HEK293 (cell line): ENCODE measurements at regions not wholly inside any gene's neighbourhood (a gene's known extent, or its start where the extent isn't known, plus 50 kb on each side); places are given as distances from the start of the nearest gene placed in this dataset.

Source experiments
- CTCF ChIA-PET: fragments of 350-600 bp; formaldehyde crosslinking; extraction: SDS; loops from one replicate; lab custom pipeline; 2021; ENCODE audit warnings: antibody characterized with exemption; lab: Yijun Ruan, JAX
- POLR2A ChIA-PET: fragments of 300-600 bp; formaldehyde crosslinking; extraction: SDS; loops from one replicate; lab custom pipeline; 2020; ENCODE audit warnings: antibody characterized with exemption, inconsistent platforms; lab: Yijun Ruan, JAX
- H3K27ac ChIP-seq: fragments of 200-500 bp; sonication (Bioruptor generic); 2 replicates; pipeline ENCODE4 v1.5.1; 2014; ENCODE audit warnings: low read depth, low read length, control low read depth, inconsistent platforms; ENCODE audit errors: extremely low read depth
- H3K36me3 ChIP-seq, 2 experiments: fragments of 200-500 bp in 1 of 2; sonication (Bioruptor generic) in 1 of 2; 1 replicate in 1 of 2; 2 replicates in 1 of 2; pipeline ENCODE4 v1.5.1; 2014 to 2017; ENCODE audit warnings: inconsistent platforms in 2 of 2, low read length in 2 of 2; ENCODE audit not compliant: control insufficient read depth in 2 of 2, insufficient read depth in 1 of 2
- H3K4me1 ChIP-seq: fragments of 200-500 bp; sonication (Bioruptor generic); 2 replicates; pipeline ENCODE4 v1.5.1; 2014; ENCODE audit warnings: mild to moderate bottlenecking, low read length, inconsistent platforms; ENCODE audit not compliant: control insufficient read depth, insufficient read depth
- H3K4me3 ChIP-seq: 2 replicates; pipeline ENCODE4 v1.5.1; 2011; ENCODE audit warnings: low read depth, mild to moderate bottlenecking, control low read depth, low read length, moderate library complexity
- H3K9me3 ChIP-seq: fragments of 200-500 bp; sonication (Bioruptor generic); 2 replicates; pipeline ENCODE4 v1.5.1; 2014; ENCODE audit warnings: low read depth, low read length, inconsistent platforms; ENCODE audit not compliant: control insufficient read depth, insufficient read depth
- AEBP2 ChIP-seq: fragments of 450-650 bp; formaldehyde crosslinking; IDR thresholded peaks from 2 replicates; pipeline ENCODE4 v1.5.1; 2016; ENCODE audit warnings: missing biosample characterization, missing genetic modification characterization, borderline replicate concordance
- GLIS2 ChIP-seq: fragments of 450-650 bp; formaldehyde crosslinking; IDR thresholded peaks from 2 replicates; pipeline ENCODE4 v1.5.1; 2016; ENCODE audit warnings: missing biosample characterization, missing genetic modification characterization
- KLF1 ChIP-seq: fragments of 450-650 bp; formaldehyde crosslinking; IDR thresholded peaks from 2 replicates; pipeline ENCODE4 v1.5.1; 2016; ENCODE audit warnings: missing biosample characterization, missing genetic modification characterization
- OSR2 ChIP-seq: fragments of 450-650 bp; formaldehyde crosslinking; IDR thresholded peaks from 2 replicates; pipeline ENCODE4 v1.5.1; 2016; ENCODE audit warnings: missing biosample characterization, missing genetic modification characterization
- RBAK ChIP-seq: fragments of 450-650 bp; formaldehyde crosslinking; IDR thresholded peaks from 2 replicates; pipeline ENCODE4 v1.5.1; 2016; ENCODE audit warnings: missing biosample characterization, missing genetic modification characterization
- SETDB1 ChIP-seq: IDR thresholded peaks from one replicate; pipeline ENCODE4 v1.6.1; 2017; ENCODE audit warnings: mild to moderate bottlenecking, low read length, moderate library complexity, mixed read lengths; ENCODE audit not compliant: insufficient read length
- SP3 ChIP-seq: fragments of 450-650 bp; formaldehyde crosslinking; IDR thresholded peaks from 2 replicates; pipeline ENCODE4 v1.5.1; 2016; ENCODE audit warnings: missing biosample characterization, missing genetic modification characterization
- ZNF133 ChIP-seq: fragments of 450-650 bp; formaldehyde crosslinking; IDR thresholded peaks from 2 replicates; pipeline ENCODE4 v1.5.1; 2016; ENCODE audit warnings: missing biosample characterization, missing genetic modification characterization
- ZNF157 ChIP-seq: fragments of 450-650 bp; formaldehyde crosslinking; IDR thresholded peaks from 2 replicates; pipeline ENCODE4 v1.5.1; 2016; ENCODE audit warnings: missing biosample characterization, missing genetic modification characterization
- ZNF174 ChIP-seq: fragments of 450-650 bp; formaldehyde crosslinking; IDR thresholded peaks from 2 replicates; pipeline ENCODE4 v1.5.0; 2017; ENCODE audit warnings: missing biosample characterization, mild to moderate bottlenecking, missing genetic modification characterization
- ZNF19 ChIP-seq: fragments of 450-650 bp; formaldehyde crosslinking; IDR thresholded peaks from 2 replicates; pipeline ENCODE4; 2016; ENCODE audit warnings: missing biosample characterization, missing genetic modification characterization, low read depth
- ZNF221 ChIP-seq: fragments of 450-650 bp; formaldehyde crosslinking; IDR thresholded peaks from 2 replicates; pipeline ENCODE4 v1.5.1; 2017; ENCODE audit warnings: missing biosample characterization, missing genetic modification characterization, borderline replicate concordance
- ZNF341 ChIP-seq: fragments of 450-650 bp; formaldehyde crosslinking; IDR thresholded peaks from 2 replicates; pipeline ENCODE4; 2016; ENCODE audit warnings: low read depth, missing biosample characterization, missing genetic modification characterization
- ZNF350 ChIP-seq: fragments of 450-650 bp; formaldehyde crosslinking; IDR thresholded peaks from 2 replicates; pipeline ENCODE4 v1.5.0; 2017; ENCODE audit warnings: missing biosample characterization, mild to moderate bottlenecking, missing genetic modification characterization
- ZNF426 ChIP-seq: fragments of 450-650 bp; formaldehyde crosslinking; IDR thresholded peaks from 2 replicates; pipeline ENCODE4 v1.5.1; 2017; ENCODE audit warnings: missing biosample characterization, missing genetic modification characterization, mild to moderate bottlenecking, inconsistent platforms, moderate library complexity
- ZNF488 ChIP-seq: fragments of 450-650 bp; formaldehyde crosslinking; IDR thresholded peaks from 2 replicates; pipeline ENCODE4 v1.5.1; 2016; ENCODE audit warnings: missing biosample characterization, missing genetic modification characterization
- ZNF529 ChIP-seq: fragments of 450-650 bp; formaldehyde crosslinking; IDR thresholded peaks from 2 replicates; pipeline ENCODE4 v1.5.1; 2017; ENCODE audit warnings: missing genetic modification characterization, missing biosample characterization; ENCODE audit not compliant: insufficient replicate concordance
- ZNF544 ChIP-seq: fragments of 450-650 bp; formaldehyde crosslinking; IDR thresholded peaks from 2 replicates; pipeline ENCODE4 v1.5.0; 2017; ENCODE audit warnings: missing biosample characterization, missing genetic modification characterization
- ZNF548 ChIP-seq: fragments of 450-650 bp; formaldehyde crosslinking; IDR thresholded peaks from 2 replicates; pipeline ENCODE4 v1.5.1; 2016; ENCODE audit warnings: missing biosample characterization, missing genetic modification characterization
- ZNF561 ChIP-seq: fragments of 450-650 bp; IDR thresholded peaks from 2 replicates; pipeline ENCODE4 v1.5.1; 2018; ENCODE audit warnings: missing biosample characterization, missing genetic modification characterization, borderline replicate concordance
- ZNF660 ChIP-seq: fragments of 450-650 bp; IDR thresholded peaks from 2 replicates; pipeline ENCODE4 v1.5.1; 2018; ENCODE audit warnings: missing biosample characterization, mild to moderate bottlenecking, missing genetic modification characterization
- ZNF785 ChIP-seq: fragments of 450-650 bp; formaldehyde crosslinking; IDR thresholded peaks from 2 replicates; pipeline ENCODE4 v1.5.1; 2016; ENCODE audit warnings: missing biosample characterization, missing genetic modification characterization
- TF ChIP-seq, protein P1 (sequence below): fragments of 450-650 bp; formaldehyde crosslinking; IDR thresholded peaks from 2 replicates; pipeline ENCODE4 v1.5.1; 2016; ENCODE audit warnings: missing biosample characterization, missing genetic modification characterization
- TF ChIP-seq, protein P2 (sequence below): fragments of 450-650 bp; formaldehyde crosslinking; IDR thresholded peaks from 2 replicates; pipeline ENCODE4 v1.5.1; 2017; ENCODE audit warnings: missing biosample characterization, mild to moderate bottlenecking, missing genetic modification characterization, moderate library complexity
- TF ChIP-seq, protein P3 (sequence below): fragments of 450-650 bp; formaldehyde crosslinking; IDR thresholded peaks from 2 replicates; pipeline ENCODE4 v1.5.1; 2017; ENCODE audit warnings: missing biosample characterization, missing genetic modification characterization
- TF ChIP-seq, protein P4 (sequence below): fragments of 450-650 bp; formaldehyde crosslinking; IDR thresholded peaks from 2 replicates; pipeline ENCODE4 v1.5.1; 2016; ENCODE audit warnings: missing biosample characterization, missing genetic modification characterization

GRCh38 chr4:92234393-92235176 lies 69.2 kb upstream of the GRID2 start (continued):
- TF ChIP-seq, protein P1, sequence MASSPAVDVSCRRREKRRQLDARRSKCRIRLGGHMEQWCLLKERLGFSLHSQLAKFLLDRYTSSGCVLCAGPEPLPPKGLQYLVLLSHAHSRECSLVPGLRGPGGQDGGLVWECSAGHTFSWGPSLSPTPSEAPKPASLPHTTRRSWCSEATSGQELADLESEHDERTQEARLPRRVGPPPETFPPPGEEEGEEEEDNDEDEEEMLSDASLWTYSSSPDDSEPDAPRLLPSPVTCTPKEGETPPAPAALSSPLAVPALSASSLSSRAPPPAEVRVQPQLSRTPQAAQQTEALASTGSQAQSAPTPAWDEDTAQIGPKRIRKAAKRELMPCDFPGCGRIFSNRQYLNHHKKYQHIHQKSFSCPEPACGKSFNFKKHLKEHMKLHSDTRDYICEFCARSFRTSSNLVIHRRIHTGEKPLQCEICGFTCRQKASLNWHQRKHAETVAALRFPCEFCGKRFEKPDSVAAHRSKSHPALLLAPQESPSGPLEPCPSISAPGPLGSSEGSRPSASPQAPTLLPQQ, result no peak
- no peak for TF ChIP-seq OSR2 (tag by site-specific recombination)
- TF ChIP-seq SP3 (tag by site-specific recombination), result no peak
- no peak for TF ChIP-seq ZNF426 (tag by site-specific recombination)
- no peak for TF ChIP-seq ZNF544 (tag by site-specific recombination)
- no peak for TF ChIP-seq ZNF174 (tag by site-specific recombination)
- TF ChIP-seq ZNF529 (tag by site-specific recombination), result no peak
- no peak for TF ChIP-seq AEBP2 (tag by site-specific recombination)

DNA sequence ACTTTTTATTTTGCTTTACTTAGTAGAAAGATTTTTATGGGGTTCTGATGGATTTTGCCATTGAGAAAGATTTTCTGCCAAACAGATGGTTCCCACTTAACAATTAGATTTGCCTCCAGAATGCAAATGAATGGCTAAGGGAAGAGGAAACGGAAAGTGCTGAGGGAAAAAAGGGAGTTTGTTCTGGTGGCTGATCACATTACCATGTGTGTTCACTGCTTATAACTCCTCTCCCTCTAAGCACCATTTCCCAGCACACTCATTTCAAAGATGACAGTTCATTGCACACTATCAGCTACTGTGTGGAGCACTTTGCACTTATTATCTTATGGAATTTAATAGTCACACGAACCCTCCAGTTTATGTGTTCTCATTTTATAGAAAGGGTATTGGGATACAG lies 68.0 kb upstream of the GRID2 start:
- Histone ChIP-seq H3K36me3 (no peaks in the 10 kb centered on the region), H3K4me3 (no peak overlapping the region), H3K9me3 (no peaks in the 10 kb centered on the region), H3K27ac (no peak overlapping the region), H3K4me1 (no peaks in the 10 kb centered on the region)
- CTCF ChIA-PET, result no interaction called here
- TF ChIP-seq, protein P2, sequence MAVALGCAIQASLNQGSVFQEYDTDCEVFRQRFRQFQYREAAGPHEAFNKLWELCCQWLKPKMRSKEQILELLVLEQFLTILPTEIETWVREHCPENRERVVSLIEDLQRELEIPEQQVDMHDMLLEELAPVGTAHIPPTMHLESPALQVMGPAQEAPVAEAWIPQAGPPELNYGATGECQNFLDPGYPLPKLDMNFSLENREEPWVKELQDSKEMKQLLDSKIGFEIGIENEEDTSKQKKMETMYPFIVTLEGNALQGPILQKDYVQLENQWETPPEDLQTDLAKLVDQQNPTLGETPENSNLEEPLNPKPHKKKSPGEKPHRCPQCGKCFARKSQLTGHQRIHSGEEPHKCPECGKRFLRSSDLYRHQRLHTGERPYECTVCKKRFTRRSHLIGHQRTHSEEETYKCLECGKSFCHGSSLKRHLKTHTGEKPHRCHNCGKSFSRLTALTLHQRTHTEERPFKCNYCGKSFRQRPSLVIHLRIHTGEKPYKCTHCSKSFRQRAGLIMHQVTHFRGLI (tag by site-specific recombination), result no peak
- TF ChIP-seq ZNF561 (tag by site-specific recombination), result no peak
- TF ChIP-seq, protein P3, sequence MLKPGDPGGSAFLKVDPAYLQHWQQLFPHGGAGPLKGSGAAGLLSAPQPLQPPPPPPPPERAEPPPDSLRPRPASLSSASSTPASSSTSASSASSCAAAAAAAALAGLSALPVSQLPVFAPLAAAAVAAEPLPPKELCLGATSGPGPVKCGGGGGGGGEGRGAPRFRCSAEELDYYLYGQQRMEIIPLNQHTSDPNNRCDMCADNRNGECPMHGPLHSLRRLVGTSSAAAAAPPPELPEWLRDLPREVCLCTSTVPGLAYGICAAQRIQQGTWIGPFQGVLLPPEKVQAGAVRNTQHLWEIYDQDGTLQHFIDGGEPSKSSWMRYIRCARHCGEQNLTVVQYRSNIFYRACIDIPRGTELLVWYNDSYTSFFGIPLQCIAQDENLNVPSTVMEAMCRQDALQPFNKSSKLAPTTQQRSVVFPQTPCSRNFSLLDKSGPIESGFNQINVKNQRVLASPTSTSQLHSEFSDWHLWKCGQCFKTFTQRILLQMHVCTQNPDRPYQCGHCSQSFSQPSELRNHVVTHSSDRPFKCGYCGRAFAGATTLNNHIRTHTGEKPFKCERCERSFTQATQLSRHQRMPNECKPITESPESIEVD (tag by site-specific recombination), result no peak
- no peak for TF ChIP-seq ZNF19 (tag by site-specific recombination)
- no peak for TF ChIP-seq ZNF174 (tag by site-specific recombination)
- TF ChIP-seq RBAK, result no peak
- no peak for TF ChIP-seq ZNF660 (tag by site-specific recombination)
- TF ChIP-seq ZNF221 (tag by site-specific recombination), result no peak
- no peak for TF ChIP-seq GLIS2
- POLR2A ChIA-PET, result no interaction called here

- H3K27ac ChIP-seq, result no peak overlapping the region
- H3K4me3 ChIP-seq, result no peak overlapping the region
- CTCF ChIA-PET, result no interaction called here
- POLR2A ChIA-PET, result no interaction called here
- no peaks in the 10 kb centered on the region for H3K9me3 ChIP-seq
- H3K4me1 ChIP-seq, result no peaks in the 10 kb centered on the region
- no peaks in the 10 kb centered on the region for H3K36me3 ChIP-seq
- TF ChIP-seq, protein P4, sequence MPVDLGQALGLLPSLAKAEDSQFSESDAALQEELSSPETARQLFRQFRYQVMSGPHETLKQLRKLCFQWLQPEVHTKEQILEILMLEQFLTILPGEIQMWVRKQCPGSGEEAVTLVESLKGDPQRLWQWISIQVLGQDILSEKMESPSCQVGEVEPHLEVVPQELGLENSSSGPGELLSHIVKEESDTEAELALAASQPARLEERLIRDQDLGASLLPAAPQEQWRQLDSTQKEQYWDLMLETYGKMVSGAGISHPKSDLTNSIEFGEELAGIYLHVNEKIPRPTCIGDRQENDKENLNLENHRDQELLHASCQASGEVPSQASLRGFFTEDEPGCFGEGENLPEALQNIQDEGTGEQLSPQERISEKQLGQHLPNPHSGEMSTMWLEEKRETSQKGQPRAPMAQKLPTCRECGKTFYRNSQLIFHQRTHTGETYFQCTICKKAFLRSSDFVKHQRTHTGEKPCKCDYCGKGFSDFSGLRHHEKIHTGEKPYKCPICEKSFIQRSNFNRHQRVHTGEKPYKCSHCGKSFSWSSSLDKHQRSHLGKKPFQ (tag by site-specific recombination), result no peak
- TF ChIP-seq ZNF341 (tag by site-specific recombination) (no peak), ZNF133 (tag by site-specific recombination) (no peak), ZNF350 (no peak), SETDB1 (no peak), ZNF548 (tag by site-specific recombination) (no peak), KLF1 (tag by site-specific recombination) (no peak), ZNF488 (tag by site-specific recombination) (no peak), ZNF157 (no peak), ZNF785 (tag by site-specific recombination) (no peak)
Observed at GRCh38 chr4:92236877-92237276, 66.9 kb upstream of the GRID2 start.
